Neural cell (in vitro differentiated cells): ENCODE measurements at regions not wholly inside any gene's neighbourhood (a gene's known extent, or its start where the extent isn't known, plus 50 kb on each side); places are given as distances from the start of the nearest gene placed in this dataset.

Source experiments
- H2AFZ ChIP-seq: fragments of 200-600, 300-800 bp; sonication (generic), shearing (Covaris generic); 2 replicates; pipeline ENCODE4 v1.6.0; 2014; ENCODE audit warnings: low read depth, mild to moderate bottlenecking, antibody characterized with exemption, low read length, moderate library complexity
- H3F3A ChIP-seq: fragments of 200-600 bp; shearing (Covaris generic); 2 replicates; pipeline ENCODE4 v1.6.1; 2016; ENCODE audit warnings: mild to moderate bottlenecking, moderate library complexity, mixed read lengths, antibody characterized with exemption, low read length; ENCODE audit not compliant: insufficient read depth, poor library complexity, severe bottlenecking
- H3K27ac ChIP-seq: fragments of 200-600, 300-800 bp; sonication (generic), shearing (Covaris generic); 2 replicates; pipeline ENCODE4 v1.5.1; 2014; ENCODE audit warnings: mild to moderate bottlenecking, low read length, moderate library complexity
- H3K27me3 ChIP-seq: fragments of 300-800, 200-600 bp; sonication (generic), shearing (Covaris generic); 2 replicates; pipeline ENCODE4 v1.6.0; 2014; ENCODE audit warnings: mild to moderate bottlenecking, low read depth, low read length, moderate library complexity; ENCODE audit not compliant: insufficient read depth
- H3K36me3 ChIP-seq: fragments of 300-800, 200-600 bp; sonication (generic), shearing (Covaris generic); 2 replicates; pipeline ENCODE4 v1.5.1; 2014; ENCODE audit warnings: mild to moderate bottlenecking, antibody characterized with exemption, low read length, moderate library complexity; ENCODE audit not compliant: insufficient read depth
- H3K4me2 ChIP-seq: fragments of 300-800, 200-600 bp; sonication (generic), shearing (Covaris generic); 2 replicates; pipeline ENCODE4 v1.6.0; 2014; ENCODE audit warnings: mild to moderate bottlenecking, low read length
- H3K4me3 ChIP-seq: fragments of 300-800, 200-600 bp; sonication (generic), shearing (Covaris generic); 2 replicates; pipeline ENCODE4 v1.5.1; 2014; ENCODE audit warnings: mild to moderate bottlenecking, low read length, moderate library complexity
- H3K79me2 ChIP-seq: fragments of 200-600 bp; shearing (Covaris generic); replicated peaks from 2 replicates; pipeline ENCODE4 v1.6.0; 2014; ENCODE audit warnings: mild to moderate bottlenecking, low read length, moderate library complexity; ENCODE audit not compliant: insufficient read depth
- H3K9ac ChIP-seq: fragments of 300-800, 200-600 bp; sonication (generic), shearing (Covaris generic); 2 replicates; pipeline ENCODE4 v1.6.1; 2016; ENCODE audit warnings: mild to moderate bottlenecking, low read length, mixed read lengths
- H3K9me2 ChIP-seq: fragments of 200-600 bp; shearing (Covaris generic); 2 replicates; pipeline ENCODE4 v1.6.1; 2016; ENCODE audit warnings: mild to moderate bottlenecking, low read length, mixed read lengths; ENCODE audit not compliant: insufficient read depth
- H3K9me3 ChIP-seq: fragments of 200-600, 300-800 bp; sonication (generic), shearing (Covaris generic); 2 replicates; pipeline ENCODE4 v1.6.1; 2016; ENCODE audit warnings: mild to moderate bottlenecking, mixed run types, low read length, moderate library complexity, mixed read lengths
- H4K20me1 ChIP-seq: fragments of 200-600 bp; shearing (Covaris generic); 2 replicates; pipeline ENCODE4 v1.6.1; 2016; ENCODE audit warnings: mild to moderate bottlenecking, mixed run types; ENCODE audit not compliant: insufficient read depth
- EP300 ChIP-seq: fragments of 450-650 bp; conservative IDR thresholded peaks from 2 replicates; pipeline ENCODE4 v1.6.1; 2014; ENCODE audit warnings: antibody characterized with exemption, mild to moderate bottlenecking, moderate library complexity; ENCODE audit not compliant: poor library complexity, severe bottlenecking
- EZH2 ChIP-seq: fragments of 200-600, 300-800 bp; shearing (Covaris generic), sonication (generic); IDR thresholded peaks from 2 replicates; pipeline ENCODE4 v1.6.1; 2014; ENCODE audit warnings: antibody characterized with exemption, low read length, borderline replicate concordance, mild to moderate bottlenecking; ENCODE audit not compliant: insufficient read depth, poor library complexity, severe bottlenecking
- MXI1 ChIP-seq: fragments of 450-650 bp; conservative IDR thresholded peaks from 2 replicates; pipeline ENCODE4 v1.6.1; 2014; ENCODE audit warnings: antibody characterized with exemption, mild to moderate bottlenecking; ENCODE audit not compliant: poor library complexity, severe bottlenecking
- POLR2AphosphoS5 ChIP-seq: IDR thresholded peaks from 2 replicates; pipeline ENCODE4 v1.6.1; 2012
- RAD21 ChIP-seq: fragments of 450-650 bp; conservative IDR thresholded peaks from 2 replicates; pipeline ENCODE4 v1.6.1; 2014; ENCODE audit warnings: antibody characterized with exemption, mild to moderate bottlenecking, moderate library complexity
- SMC3 ChIP-seq: fragments of 450-650 bp; conservative IDR thresholded peaks from 2 replicates; pipeline ENCODE4 v1.6.1; 2014; ENCODE audit warnings: antibody characterized with exemption, mild to moderate bottlenecking, moderate library complexity; ENCODE audit not compliant: poor library complexity
- TAF1 ChIP-seq: IDR thresholded peaks from 2 replicates; pipeline ENCODE4 v1.6.1; 2012; ENCODE audit warnings: low read depth
- TF ChIP-seq, protein P1 (sequence below): fragments of 450-650 bp; IDR thresholded peaks from 2 replicates; pipeline ENCODE4 v1.5.1; 2014; ENCODE audit warnings: antibody characterized with exemption, mild to moderate bottlenecking, moderate library complexity; ENCODE audit not compliant: poor library complexity, severe bottlenecking
- TF ChIP-seq, protein P2 (sequence below): IDR thresholded peaks from 2 replicates; pipeline ENCODE4 v1.6.1; 2012; ENCODE audit warnings: borderline replicate concordance

DNA sequence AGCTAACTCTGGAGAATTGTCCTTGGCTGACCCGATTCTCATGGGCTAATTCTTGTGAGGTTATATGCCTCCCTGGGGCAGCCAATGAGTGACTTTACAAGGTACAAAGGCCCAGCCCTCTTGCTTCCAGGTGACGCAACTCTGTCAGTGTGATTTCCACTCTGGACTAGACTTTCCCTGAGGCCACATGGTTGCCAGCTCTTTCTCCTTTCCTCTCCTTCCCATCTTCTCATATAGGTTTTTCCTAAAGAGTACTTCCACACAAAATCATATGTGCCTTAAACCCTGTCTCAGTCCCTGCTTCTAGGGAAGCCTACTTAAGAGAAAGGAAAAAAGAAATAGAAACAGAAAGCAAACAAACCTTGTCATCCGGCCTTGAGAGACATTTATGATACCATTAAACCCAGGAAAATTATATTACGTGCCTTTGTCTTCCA lies 226.2 kb upstream of the ZSWIM2 start:
- no peaks in the 10 kb centered on the region for H3F3A ChIP-seq
- H3K27ac ChIP-seq: no peak overlapping the region
- no peak overlapping the region for H3K4me3 ChIP-seq
- H3K27me3 ChIP-seq: no peaks in the 10 kb centered on the region
- H3K79me2 ChIP-seq: no peaks in the 10 kb centered on the region
- H3K4me2 ChIP-seq: no peak overlapping the region
- H2AFZ ChIP-seq: no peak overlapping the region
- H4K20me1 ChIP-seq: no peaks in the 10 kb centered on the region
- H3K9ac ChIP-seq: no peak overlapping the region
- H3K9me3 ChIP-seq: no peaks in the 10 kb centered on the region
- H3K36me3 ChIP-seq: no peaks in the 10 kb centered on the region
- TF ChIP-seq, protein P1, sequence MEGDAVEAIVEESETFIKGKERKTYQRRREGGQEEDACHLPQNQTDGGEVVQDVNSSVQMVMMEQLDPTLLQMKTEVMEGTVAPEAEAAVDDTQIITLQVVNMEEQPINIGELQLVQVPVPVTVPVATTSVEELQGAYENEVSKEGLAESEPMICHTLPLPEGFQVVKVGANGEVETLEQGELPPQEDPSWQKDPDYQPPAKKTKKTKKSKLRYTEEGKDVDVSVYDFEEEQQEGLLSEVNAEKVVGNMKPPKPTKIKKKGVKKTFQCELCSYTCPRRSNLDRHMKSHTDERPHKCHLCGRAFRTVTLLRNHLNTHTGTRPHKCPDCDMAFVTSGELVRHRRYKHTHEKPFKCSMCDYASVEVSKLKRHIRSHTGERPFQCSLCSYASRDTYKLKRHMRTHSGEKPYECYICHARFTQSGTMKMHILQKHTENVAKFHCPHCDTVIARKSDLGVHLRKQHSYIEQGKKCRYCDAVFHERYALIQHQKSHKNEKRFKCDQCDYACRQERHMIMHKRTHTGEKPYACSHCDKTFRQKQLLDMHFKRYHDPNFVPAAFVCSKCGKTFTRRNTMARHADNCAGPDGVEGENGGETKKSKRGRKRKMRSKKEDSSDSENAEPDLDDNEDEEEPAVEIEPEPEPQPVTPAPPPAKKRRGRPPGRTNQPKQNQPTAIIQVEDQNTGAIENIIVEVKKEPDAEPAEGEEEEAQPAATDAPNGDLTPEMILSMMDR: no peak
- TF ChIP-seq SMC3 (no peak), EP300 (no peak), EZH2 (no peak), TAF1 (no peak), RAD21 (no peak), MXI1 (no peak), POLR2AphosphoS5 (no peak)
- TF ChIP-seq, protein P2, sequence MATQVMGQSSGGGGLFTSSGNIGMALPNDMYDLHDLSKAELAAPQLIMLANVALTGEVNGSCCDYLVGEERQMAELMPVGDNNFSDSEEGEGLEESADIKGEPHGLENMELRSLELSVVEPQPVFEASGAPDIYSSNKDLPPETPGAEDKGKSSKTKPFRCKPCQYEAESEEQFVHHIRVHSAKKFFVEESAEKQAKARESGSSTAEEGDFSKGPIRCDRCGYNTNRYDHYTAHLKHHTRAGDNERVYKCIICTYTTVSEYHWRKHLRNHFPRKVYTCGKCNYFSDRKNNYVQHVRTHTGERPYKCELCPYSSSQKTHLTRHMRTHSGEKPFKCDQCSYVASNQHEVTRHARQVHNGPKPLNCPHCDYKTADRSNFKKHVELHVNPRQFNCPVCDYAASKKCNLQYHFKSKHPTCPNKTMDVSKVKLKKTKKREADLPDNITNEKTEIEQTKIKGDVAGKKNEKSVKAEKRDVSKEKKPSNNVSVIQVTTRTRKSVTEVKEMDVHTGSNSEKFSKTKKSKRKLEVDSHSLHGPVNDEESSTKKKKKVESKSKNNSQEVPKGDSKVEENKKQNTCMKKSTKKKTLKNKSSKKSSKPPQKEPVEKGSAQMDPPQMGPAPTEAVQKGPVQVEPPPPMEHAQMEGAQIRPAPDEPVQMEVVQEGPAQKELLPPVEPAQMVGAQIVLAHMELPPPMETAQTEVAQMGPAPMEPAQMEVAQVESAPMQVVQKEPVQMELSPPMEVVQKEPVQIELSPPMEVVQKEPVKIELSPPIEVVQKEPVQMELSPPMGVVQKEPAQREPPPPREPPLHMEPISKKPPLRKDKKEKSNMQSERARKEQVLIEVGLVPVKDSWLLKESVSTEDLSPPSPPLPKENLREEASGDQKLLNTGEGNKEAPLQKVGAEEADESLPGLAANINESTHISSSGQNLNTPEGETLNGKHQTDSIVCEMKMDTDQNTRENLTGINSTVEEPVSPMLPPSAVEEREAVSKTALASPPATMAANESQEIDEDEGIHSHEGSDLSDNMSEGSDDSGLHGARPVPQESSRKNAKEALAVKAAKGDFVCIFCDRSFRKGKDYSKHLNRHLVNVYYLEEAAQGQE: no peak
- no peaks in the 10 kb centered on the region for H3K9me2 ChIP-seq

DNA sequence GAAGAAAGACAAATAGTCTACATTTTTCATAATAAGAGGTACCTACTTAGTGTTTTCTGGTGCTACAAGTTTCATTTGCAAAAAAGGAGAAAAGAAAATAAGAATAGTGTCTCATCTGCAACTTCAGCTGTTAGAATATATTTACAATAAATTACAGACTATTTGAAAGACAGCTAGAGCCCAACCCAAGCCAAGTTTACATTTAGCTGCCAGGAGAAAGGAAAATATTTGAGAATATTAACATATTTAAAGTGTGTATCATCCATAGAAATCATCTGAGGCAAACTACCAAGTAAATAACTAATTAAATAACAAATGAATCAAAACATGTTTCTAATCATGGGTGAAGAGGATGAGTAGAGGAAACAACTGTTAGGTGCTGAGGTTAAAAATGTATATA lies 209.2 kb upstream of the ZSWIM2 start:
- H3K4me3 ChIP-seq: no peak overlapping the region
- H3K9ac ChIP-seq: no peak overlapping the region
- H2AFZ ChIP-seq: no peak overlapping the region
- no peaks in the 10 kb centered on the region for H3K27me3 ChIP-seq
- H3K27ac ChIP-seq: no peak overlapping the region
- H3K36me3 ChIP-seq: no peaks in the 10 kb centered on the region
- no peak for TF ChIP-seq RAD21
- no peak for TF ChIP-seq POLR2AphosphoS5
- TF ChIP-seq, protein P2: no peak
- no peak for TF ChIP-seq EZH2
- no peak for TF ChIP-seq TAF1
- no peak for TF ChIP-seq MXI1
- TF ChIP-seq, protein P1: no peak
- TF ChIP-seq EP300: no peak
- no peak for TF ChIP-seq SMC3
- H3K9me2 ChIP-seq: no peaks in the 10 kb centered on the region
- no peak overlapping the region for H3K4me2 ChIP-seq
- H3K9me3 ChIP-seq: no peaks in the 10 kb centered on the region
- no peaks in the 10 kb centered on the region for H4K20me1 ChIP-seq
- no peaks in the 10 kb centered on the region for H3K79me2 ChIP-seq
- H3F3A ChIP-seq: no peaks in the 10 kb centered on the region
